WTC11 (cell line): ENCODE measurements at regions not wholly inside any gene's neighbourhood (a gene's known extent, or its start where the extent isn't known, plus 50 kb on each side); places are given as distances from the start of the nearest gene placed in this dataset.

Experiments used
- ATAC-seq: fragments of 200-7000 bp; cut with Tn5 transposase; 2 replicates; pipeline ENCODE4 v1.10.0; 2021; ENCODE audit warnings: mild to moderate bottlenecking, moderate library complexity
- CTCF ChIA-PET: fragments of 300-600 bp; sonication (Branson Sonifier 250); formaldehyde crosslinking; loops from one replicate; lab custom pipeline; 2021; ENCODE audit warnings: antibody characterized with exemption; lab: Charles Lee
- POLR2A ChIA-PET: fragments of 350-600 bp; sonication (Branson Sonifier 250); formaldehyde crosslinking; loops from one replicate; lab custom pipeline; 2021; ENCODE audit warnings: antibody characterized with exemption; lab: Charles Lee
- DNase-seq: peaks from one replicate; pipeline ENCODE4 v3.0.0; 2021; ENCODE audit warnings: low spot score
- H3K27ac Mint-ChIP-seq: 2 replicates; pipeline ENCODE4 v1.8.0; 2021; ENCODE audit warnings: mixed read lengths
- H3K27me3 Mint-ChIP-seq: 2 replicates; pipeline ENCODE4 v1.8.0; 2021; ENCODE audit warnings: low read depth, mild to moderate bottlenecking, moderate library complexity, mixed read lengths
- H3K36me3 Mint-ChIP-seq: 2 replicates; pipeline ENCODE4 v1.8.0; 2021; ENCODE audit warnings: mixed read lengths
- H3K4me1 Mint-ChIP-seq: 2 replicates; pipeline ENCODE4 v1.8.0; 2022; ENCODE audit warnings: mixed read lengths
- H3K4me3 Mint-ChIP-seq: 2 replicates; pipeline ENCODE4 v1.8.0; 2021; ENCODE audit warnings: mild to moderate bottlenecking, moderate library complexity, mixed read lengths
- H3K9me3 Mint-ChIP-seq: 2 replicates; pipeline ENCODE4 v1.8.0; 2021; ENCODE audit warnings: mixed read lengths
- CBFB ChIP-seq: sonication (generic); formaldehyde crosslinking; IDR thresholded peaks from 2 replicates; pipeline ENCODE4 v1.8.1; 2022; ENCODE audit warnings: mild to moderate bottlenecking, low read depth, missing genetic modification reagents
- CREB1 ChIP-seq: sonication (generic); formaldehyde crosslinking; IDR thresholded peaks from 2 replicates; pipeline ENCODE4 v1.8.0; 2023; ENCODE audit warnings: mild to moderate bottlenecking, missing genetic modification reagents
- ETV6 ChIP-seq: sonication (generic); formaldehyde crosslinking; IDR thresholded peaks from 2 replicates; pipeline ENCODE4 v1.8.1; 2022; ENCODE audit warnings: mild to moderate bottlenecking, missing genetic modification reagents
- HMGA2 ChIP-seq: fragments of 250-450 bp; sonication (Bioruptor Pico); IDR thresholded peaks from 2 replicates; pipeline ENCODE4 v1.4.0; 2021; ENCODE audit warnings: mild to moderate bottlenecking, moderate library complexity
- JUN ChIP-seq: sonication (generic); formaldehyde crosslinking; IDR thresholded peaks from 2 replicates; pipeline ENCODE4 v1.8.0; 2023; ENCODE audit warnings: mild to moderate bottlenecking, missing genetic modification reagents
- NR2C2 ChIP-seq: sonication (generic); formaldehyde crosslinking; IDR thresholded peaks from 2 replicates; pipeline ENCODE4 v1.8.0; 2022; ENCODE audit warnings: mild to moderate bottlenecking, missing genetic modification reagents
- PREB ChIP-seq: sonication (generic); formaldehyde crosslinking; IDR thresholded peaks from 2 replicates; pipeline ENCODE4 v1.8.1; 2022; ENCODE audit warnings: mild to moderate bottlenecking, missing genetic modification reagents, moderate library complexity, borderline replicate concordance
- PRRX2 ChIP-seq: fragments of 250-450 bp; sonication (Bioruptor Pico); IDR thresholded peaks from 2 replicates; pipeline ENCODE4 v1.8.0; 2021; ENCODE audit warnings: mild to moderate bottlenecking
- TEAD4 ChIP-seq: sonication (generic); formaldehyde crosslinking; IDR thresholded peaks from 2 replicates; pipeline ENCODE4 v1.8.0; 2022; ENCODE audit warnings: mild to moderate bottlenecking, missing genetic modification reagents
- ZNF138 ChIP-seq: sonication (generic); formaldehyde crosslinking; conservative IDR thresholded peaks from 2 replicates; pipeline ENCODE4 v1.8.1; 2022; ENCODE audit warnings: mild to moderate bottlenecking, moderate library complexity, missing genetic modification reagents
- ZNF232 ChIP-seq: sonication (generic); formaldehyde crosslinking; IDR thresholded peaks from 2 replicates; pipeline ENCODE4 v1.8.0; 2022; ENCODE audit warnings: mild to moderate bottlenecking, missing genetic modification reagents
- TF ChIP-seq, protein P1 (sequence below): sonication (generic); formaldehyde crosslinking; IDR thresholded peaks from 2 replicates; pipeline ENCODE4 v1.8.0; 2022; ENCODE audit warnings: mild to moderate bottlenecking, missing genetic modification reagents
- TF ChIP-seq, protein P2 (sequence below): sonication (generic); formaldehyde crosslinking; IDR thresholded peaks from 2 replicates; pipeline ENCODE4 v1.8.1; 2023; ENCODE audit warnings: mild to moderate bottlenecking, missing genetic modification reagents, moderate library complexity
- TF ChIP-seq, protein P3 (sequence below): sonication (generic); formaldehyde crosslinking; IDR thresholded peaks from 2 replicates; pipeline ENCODE4 v1.8.0; 2023; ENCODE audit warnings: missing genetic modification reagents, mild to moderate bottlenecking, borderline replicate concordance
- TF ChIP-seq, protein P4 (sequence below): sonication (generic); formaldehyde crosslinking; IDR thresholded peaks from 2 replicates; pipeline ENCODE4 v1.8.1; 2022; ENCODE audit warnings: low read depth, mild to moderate bottlenecking, moderate library complexity, missing genetic modification reagents, borderline replicate concordance
- TF ChIP-seq, protein P5 (sequence below): sonication (generic); formaldehyde crosslinking; IDR thresholded peaks from 2 replicates; pipeline ENCODE4 v1.8.0; 2022; ENCODE audit warnings: missing genetic modification reagents
- TF ChIP-seq, protein P6 (sequence below): sonication (generic); formaldehyde crosslinking; IDR thresholded peaks from 2 replicates; pipeline ENCODE4 v1.8.1; 2023; ENCODE audit warnings: mild to moderate bottlenecking, missing genetic modification reagents, borderline replicate concordance

DNA sequence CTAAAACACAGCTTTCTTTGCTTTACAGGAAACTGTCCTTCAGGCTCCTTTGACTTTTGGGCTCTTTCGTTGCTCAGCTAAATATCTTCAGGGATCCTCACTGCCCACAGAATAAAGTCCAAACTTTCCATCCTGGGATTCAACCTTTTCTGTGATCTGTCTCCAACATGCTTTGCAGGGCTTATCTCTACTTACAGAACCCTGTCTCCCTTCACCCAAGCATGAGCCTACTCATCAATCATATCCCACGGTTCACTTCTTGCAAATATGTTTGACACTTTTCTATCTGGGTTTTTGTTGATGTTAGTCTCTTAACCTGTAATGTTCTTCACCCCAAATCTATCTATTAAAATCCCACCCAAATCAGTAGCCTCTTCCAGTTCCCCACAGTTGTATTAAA is 93.5 kb upstream of the ADRA1D start:
- CTCF ChIA-PET, result interaction anchor here (0.7 kb wide), 1 partner anchor 24 kb away, joined by 3 read pairs; no protein-coding TSS in a partner anchor
- Mint-ChIP-seq H3K4me1 (peaks cover 12% of the 10 kb centered on the region), H3K27ac (no peak overlapping the region), H3K27me3 (no peaks in the 10 kb centered on the region), H3K36me3 (no peaks in the 10 kb centered on the region), H3K4me3 (no peak overlapping the region), H3K9me3 (peaks cover 4% of the 10 kb centered on the region; the same call in 1 of the 2 replicates)
- ATAC-seq, result no peak
- no peak for DNase-seq
- TF ChIP-seq PREB (CRISPR knock-in tag), result no peak
- TF ChIP-seq, protein P1, sequence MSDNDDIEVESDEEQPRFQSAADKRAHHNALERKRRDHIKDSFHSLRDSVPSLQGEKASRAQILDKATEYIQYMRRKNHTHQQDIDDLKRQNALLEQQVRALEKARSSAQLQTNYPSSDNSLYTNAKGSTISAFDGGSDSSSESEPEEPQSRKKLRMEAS, result no peak
- no peak for TF ChIP-seq ETV6 (CRISPR knock-in tag)
- TF ChIP-seq, protein P2, sequence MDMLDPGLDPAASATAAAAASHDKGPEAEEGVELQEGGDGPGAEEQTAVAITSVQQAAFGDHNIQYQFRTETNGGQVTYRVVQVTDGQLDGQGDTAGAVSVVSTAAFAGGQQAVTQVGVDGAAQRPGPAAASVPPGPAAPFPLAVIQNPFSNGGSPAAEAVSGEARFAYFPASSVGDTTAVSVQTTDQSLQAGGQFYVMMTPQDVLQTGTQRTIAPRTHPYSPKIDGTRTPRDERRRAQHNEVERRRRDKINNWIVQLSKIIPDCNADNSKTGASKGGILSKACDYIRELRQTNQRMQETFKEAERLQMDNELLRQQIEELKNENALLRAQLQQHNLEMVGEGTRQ (CRISPR knock-in tag), result no peak
- TF ChIP-seq, protein P3, sequence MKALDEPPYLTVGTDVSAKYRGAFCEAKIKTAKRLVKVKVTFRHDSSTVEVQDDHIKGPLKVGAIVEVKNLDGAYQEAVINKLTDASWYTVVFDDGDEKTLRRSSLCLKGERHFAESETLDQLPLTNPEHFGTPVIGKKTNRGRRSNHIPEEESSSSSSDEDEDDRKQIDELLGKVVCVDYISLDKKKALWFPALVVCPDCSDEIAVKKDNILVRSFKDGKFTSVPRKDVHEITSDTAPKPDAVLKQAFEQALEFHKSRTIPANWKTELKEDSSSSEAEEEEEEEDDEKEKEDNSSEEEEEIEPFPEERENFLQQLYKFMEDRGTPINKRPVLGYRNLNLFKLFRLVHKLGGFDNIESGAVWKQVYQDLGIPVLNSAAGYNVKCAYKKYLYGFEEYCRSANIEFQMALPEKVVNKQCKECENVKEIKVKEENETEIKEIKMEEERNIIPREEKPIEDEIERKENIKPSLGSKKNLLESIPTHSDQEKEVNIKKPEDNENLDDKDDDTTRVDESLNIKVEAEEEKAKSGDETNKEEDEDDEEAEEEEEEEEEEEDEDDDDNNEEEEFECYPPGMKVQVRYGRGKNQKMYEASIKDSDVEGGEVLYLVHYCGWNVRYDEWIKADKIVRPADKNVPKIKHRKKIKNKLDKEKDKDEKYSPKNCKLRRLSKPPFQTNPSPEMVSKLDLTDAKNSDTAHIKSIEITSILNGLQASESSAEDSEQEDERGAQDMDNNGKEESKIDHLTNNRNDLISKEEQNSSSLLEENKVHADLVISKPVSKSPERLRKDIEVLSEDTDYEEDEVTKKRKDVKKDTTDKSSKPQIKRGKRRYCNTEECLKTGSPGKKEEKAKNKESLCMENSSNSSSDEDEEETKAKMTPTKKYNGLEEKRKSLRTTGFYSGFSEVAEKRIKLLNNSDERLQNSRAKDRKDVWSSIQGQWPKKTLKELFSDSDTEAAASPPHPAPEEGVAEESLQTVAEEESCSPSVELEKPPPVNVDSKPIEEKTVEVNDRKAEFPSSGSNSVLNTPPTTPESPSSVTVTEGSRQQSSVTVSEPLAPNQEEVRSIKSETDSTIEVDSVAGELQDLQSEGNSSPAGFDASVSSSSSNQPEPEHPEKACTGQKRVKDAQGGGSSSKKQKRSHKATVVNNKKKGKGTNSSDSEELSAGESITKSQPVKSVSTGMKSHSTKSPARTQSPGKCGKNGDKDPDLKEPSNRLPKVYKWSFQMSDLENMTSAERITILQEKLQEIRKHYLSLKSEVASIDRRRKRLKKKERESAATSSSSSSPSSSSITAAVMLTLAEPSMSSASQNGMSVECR, result no peak
- no peak for TF ChIP-seq CREB1 (CRISPR knock-in tag)
- no peak for TF ChIP-seq NR2C2 (CRISPR knock-in tag)
- TF ChIP-seq, protein P4, sequence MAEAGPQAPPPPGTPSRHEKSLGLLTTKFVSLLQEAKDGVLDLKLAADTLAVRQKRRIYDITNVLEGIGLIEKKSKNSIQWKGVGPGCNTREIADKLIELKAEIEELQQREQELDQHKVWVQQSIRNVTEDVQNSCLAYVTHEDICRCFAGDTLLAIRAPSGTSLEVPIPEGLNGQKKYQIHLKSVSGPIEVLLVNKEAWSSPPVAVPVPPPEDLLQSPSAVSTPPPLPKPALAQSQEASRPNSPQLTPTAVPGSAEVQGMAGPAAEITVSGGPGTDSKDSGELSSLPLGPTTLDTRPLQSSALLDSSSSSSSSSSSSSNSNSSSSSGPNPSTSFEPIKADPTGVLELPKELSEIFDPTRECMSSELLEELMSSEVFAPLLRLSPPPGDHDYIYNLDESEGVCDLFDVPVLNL (CRISPR knock-in tag), result no peak
- no peak for TF ChIP-seq HMGA2 (CRISPR knock-in tag)
- TF ChIP-seq CBFB (CRISPR knock-in tag), result no peak
- POLR2A ChIA-PET, result interaction anchor here (0.7 kb wide), 1 partner anchor 289 kb away, joined by 3 read pairs; no protein-coding TSS in a partner anchor

GRCh38 chr20:4341804-4342485 is 92.9 kb upstream of the ADRA1D start:
- ChIA-PET CTCF (interaction anchor here (0.7 kb wide), 1 partner anchor 25 kb away, joined by 3 read pairs; no protein-coding TSS in a partner anchor), POLR2A (interaction anchor here (0.7 kb wide), 1 partner anchor 290 kb away, joined by 3 read pairs; no protein-coding TSS in a partner anchor)
- Mint-ChIP-seq H3K27ac (no peak overlapping the region), H3K4me3 (no peak overlapping the region), H3K9me3 (peaks cover under 1% of the 10 kb centered on the region; the same call in 1 of the 2 replicates), H3K27me3 (no peaks in the 10 kb centered on the region), H3K36me3 (no peaks in the 10 kb centered on the region), H3K4me1 (peaks cover 12% of the 10 kb centered on the region)
- ATAC-seq (no peak), DNase-seq (no peak)
- TF ChIP-seq PRRX2 (CRISPR knock-in tag) (no peak), TEAD4 (CRISPR knock-in tag) (no peak), JUN (CRISPR knock-in tag) (no peak), ZNF138 (CRISPR knock-in tag) (no peak), ZNF232 (CRISPR knock-in tag) (no peak)
- TF ChIP-seq, protein P5, sequence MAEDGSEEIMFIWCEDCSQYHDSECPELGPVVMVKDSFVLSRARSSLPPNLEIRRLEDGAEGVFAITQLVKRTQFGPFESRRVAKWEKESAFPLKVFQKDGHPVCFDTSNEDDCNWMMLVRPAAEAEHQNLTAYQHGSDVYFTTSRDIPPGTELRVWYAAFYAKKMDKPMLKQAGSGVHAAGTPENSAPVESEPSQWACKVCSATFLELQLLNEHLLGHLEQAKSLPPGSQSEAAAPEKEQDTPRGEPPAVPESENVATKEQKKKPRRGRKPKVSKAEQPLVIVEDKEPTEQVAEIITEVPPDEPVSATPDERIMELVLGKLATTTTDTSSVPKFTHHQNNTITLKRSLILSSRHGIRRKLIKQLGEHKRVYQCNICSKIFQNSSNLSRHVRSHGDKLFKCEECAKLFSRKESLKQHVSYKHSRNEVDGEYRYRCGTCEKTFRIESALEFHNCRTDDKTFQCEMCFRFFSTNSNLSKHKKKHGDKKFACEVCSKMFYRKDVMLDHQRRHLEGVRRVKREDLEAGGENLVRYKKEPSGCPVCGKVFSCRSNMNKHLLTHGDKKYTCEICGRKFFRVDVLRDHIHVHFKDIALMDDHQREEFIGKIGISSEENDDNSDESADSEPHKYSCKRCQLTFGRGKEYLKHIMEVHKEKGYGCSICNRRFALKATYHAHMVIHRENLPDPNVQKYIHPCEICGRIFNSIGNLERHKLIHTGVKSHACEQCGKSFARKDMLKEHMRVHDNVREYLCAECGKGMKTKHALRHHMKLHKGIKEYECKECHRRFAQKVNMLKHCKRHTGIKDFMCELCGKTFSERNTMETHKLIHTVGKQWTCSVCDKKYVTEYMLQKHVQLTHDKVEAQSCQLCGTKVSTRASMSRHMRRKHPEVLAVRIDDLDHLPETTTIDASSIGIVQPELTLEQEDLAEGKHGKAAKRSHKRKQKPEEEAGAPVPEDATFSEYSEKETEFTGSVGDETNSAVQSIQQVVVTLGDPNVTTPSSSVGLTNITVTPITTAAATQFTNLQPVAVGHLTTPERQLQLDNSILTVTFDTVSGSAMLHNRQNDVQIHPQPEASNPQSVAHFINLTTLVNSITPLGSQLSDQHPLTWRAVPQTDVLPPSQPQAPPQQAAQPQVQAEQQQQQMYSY (CRISPR knock-in tag), result no peak
- TF ChIP-seq, protein P6, sequence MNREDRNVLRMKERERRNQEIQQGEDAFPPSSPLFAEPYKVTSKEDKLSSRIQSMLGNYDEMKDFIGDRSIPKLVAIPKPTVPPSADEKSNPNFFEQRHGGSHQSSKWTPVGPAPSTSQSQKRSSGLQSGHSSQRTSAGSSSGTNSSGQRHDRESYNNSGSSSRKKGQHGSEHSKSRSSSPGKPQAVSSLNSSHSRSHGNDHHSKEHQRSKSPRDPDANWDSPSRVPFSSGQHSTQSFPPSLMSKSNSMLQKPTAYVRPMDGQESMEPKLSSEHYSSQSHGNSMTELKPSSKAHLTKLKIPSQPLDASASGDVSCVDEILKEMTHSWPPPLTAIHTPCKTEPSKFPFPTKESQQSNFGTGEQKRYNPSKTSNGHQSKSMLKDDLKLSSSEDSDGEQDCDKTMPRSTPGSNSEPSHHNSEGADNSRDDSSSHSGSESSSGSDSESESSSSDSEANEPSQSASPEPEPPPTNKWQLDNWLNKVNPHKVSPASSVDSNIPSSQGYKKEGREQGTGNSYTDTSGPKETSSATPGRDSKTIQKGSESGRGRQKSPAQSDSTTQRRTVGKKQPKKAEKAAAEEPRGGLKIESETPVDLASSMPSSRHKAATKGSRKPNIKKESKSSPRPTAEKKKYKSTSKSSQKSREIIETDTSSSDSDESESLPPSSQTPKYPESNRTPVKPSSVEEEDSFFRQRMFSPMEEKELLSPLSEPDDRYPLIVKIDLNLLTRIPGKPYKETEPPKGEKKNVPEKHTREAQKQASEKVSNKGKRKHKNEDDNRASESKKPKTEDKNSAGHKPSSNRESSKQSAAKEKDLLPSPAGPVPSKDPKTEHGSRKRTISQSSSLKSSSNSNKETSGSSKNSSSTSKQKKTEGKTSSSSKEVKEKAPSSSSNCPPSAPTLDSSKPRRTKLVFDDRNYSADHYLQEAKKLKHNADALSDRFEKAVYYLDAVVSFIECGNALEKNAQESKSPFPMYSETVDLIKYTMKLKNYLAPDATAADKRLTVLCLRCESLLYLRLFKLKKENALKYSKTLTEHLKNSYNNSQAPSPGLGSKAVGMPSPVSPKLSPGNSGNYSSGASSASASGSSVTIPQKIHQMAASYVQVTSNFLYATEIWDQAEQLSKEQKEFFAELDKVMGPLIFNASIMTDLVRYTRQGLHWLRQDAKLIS (CRISPR knock-in tag), result no peak
- TF ChIP-seq, protein P2 (CRISPR knock-in tag), result no peak
